GM23248 (cell line): ENCODE measurements at regions not wholly inside any gene's neighbourhood (a gene's known extent, or its start where the extent isn't known, plus 50 kb on each side); places are given as distances from the start of the nearest gene placed in this dataset.

Experiments
- EZH2 ChIP-seq: fragments of 200-600 bp; sonication (generic); IDR thresholded peaks from 2 replicates; pipeline ENCODE4 v1.6.1; 2018; ENCODE audit warnings: antibody characterized with exemption, mild to moderate bottlenecking; ENCODE audit not compliant: insufficient read depth, poor library complexity, severe bottlenecking
- EZH2phosphoT487 ChIP-seq: fragments of 200-600 bp; sonication (generic); IDR thresholded peaks from 2 replicates; pipeline ENCODE4 v1.6.1; 2018; ENCODE audit warnings: antibody characterized with exemption, moderate library complexity, mild to moderate bottlenecking, low read depth; ENCODE audit not compliant: insufficient read depth

DNA sequence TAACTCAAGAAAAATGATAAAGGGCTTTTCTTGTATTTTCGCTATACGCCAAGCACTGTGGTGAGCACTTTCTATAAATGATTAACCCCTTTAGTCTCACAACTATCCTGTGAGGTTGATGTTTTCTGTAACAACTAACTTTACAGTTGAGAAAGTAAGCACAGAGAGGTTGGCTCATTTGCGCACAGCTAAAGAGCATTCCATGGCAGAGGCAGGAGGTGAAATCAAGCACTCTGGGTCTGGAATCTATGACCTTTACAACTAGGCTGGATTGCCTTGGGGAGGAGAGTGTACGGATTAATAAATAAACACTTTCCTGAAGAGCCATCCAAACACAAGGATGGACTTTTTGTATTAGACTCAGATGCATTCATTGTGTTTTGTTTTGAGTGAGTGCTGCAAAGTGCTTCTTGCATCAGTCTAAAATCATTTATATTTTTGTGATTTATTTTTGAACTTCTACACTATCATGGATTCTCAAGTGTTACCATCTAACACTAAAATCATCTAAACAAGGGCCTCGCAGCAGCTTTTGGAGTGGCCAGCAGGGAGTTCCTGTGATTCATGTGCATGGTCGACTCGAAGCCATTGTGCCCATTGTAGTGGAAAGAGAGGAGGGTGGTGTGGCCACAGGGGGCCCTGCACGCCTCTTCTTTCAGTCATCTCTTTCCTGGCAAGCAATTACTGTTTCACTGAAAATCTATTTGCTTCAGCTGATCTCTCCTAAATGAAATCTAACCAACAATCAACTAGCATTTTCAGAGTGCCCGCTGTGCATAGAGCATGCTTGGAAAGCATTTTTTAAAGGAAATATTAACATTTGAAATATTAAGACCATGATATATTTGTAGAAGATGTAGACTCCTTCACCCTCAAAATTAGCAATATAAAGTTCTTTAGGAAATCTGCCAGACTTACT, 633.4 kb upstream of the COBL start:
- TF ChIP-seq EZH2 (no peak), EZH2phosphoT487 (no peak)
